HepG2 (cell line): ENCODE measurements at regions not wholly inside any gene's neighbourhood (a gene's known extent, or its start where the extent isn't known, plus 50 kb on each side); places are given as distances from the start of the nearest gene placed in this dataset.

Source experiments
- ATAC-seq: fragments of 200-7000 bp; cut with Tn5 transposase; 3 replicates; pipeline ENCODE4 v1.9.1; 2020; ENCODE audit warnings: mild to moderate bottlenecking, moderate library complexity
- BruUV-seq: library from RNA; stranded (reverse); fragments of 400-500 nt; replicated peaks from 2 replicates; lab custom pipeline; 2021; lab: Mats Ljungman, UMichigan
- CTCF ChIA-PET: fragments of 300-600 bp; formaldehyde crosslinking; extraction: SDS; loops from one replicate; lab custom pipeline; 2021; ENCODE audit warnings: low total read pairs, inconsistent platforms, low intra/inter-chr PET ratio; lab: Yijun Ruan, JAX
- POLR2A ChIA-PET: fragments of 350-600 bp; sonication (Branson Sonifier 250); formaldehyde crosslinking; loops from one replicate; lab custom pipeline; 2020; ENCODE audit warnings: antibody characterized with exemption, inconsistent platforms; lab: Yijun Ruan, JAX
- DNase-seq: peaks from one replicate; pipeline ENCODE4 v3.0.0-alpha.2; 2015; ENCODE audit warnings: low spot score
- FAIRE-seq: peaks from 3 replicates; lab custom pipeline; 2011; peaks lifted over from hg19 to GRCh38; lab: Jason Lieb, UNC
- H2AFZ ChIP-seq: one replicate; pipeline ENCODE4 v1.6.1; 2011; ENCODE audit warnings: low read length, inconsistent platforms
- H3K27ac ChIP-seq: fragments of 300-600 bp; 3 replicates; pipeline ENCODE4 v1.8.0; 2011; ENCODE audit warnings: mixed run types, mild to moderate bottlenecking, mixed read lengths, low read length, inconsistent platforms; ENCODE audit not compliant: insufficient read depth; ENCODE audit errors: extremely low read length
- H3K27me3 ChIP-seq, 2 experiments: fragments of 200-600 bp in 1 of 2; 2 replicates in 1 of 2; 3 replicates in 1 of 2; pipeline versions ENCODE4 v1.6.0 to v1.8.0; 2011; ENCODE audit warnings: low read length in 2 of 2, mild to moderate bottlenecking in 2 of 2, moderate library complexity in 2 of 2, inconsistent platforms in 1 of 2; ENCODE audit not compliant: insufficient read depth in 2 of 2, control insufficient read depth in 1 of 2
- H3K36me3 ChIP-seq, 2 experiments: fragments of 200-600 bp in 1 of 2; replicated peaks in 1 of 2; 2 replicates in 1 of 2; 3 replicates in 1 of 2; pipeline versions ENCODE4 v1.5.1 to v1.8.0; 2011; ENCODE audit warnings: low read length in 2 of 2, inconsistent platforms in 1 of 2; ENCODE audit not compliant: insufficient read depth in 2 of 2, control insufficient read depth in 1 of 2
- H3K4me1 ChIP-seq: 2 replicates; pipeline ENCODE4 v1.5.1; 2012; ENCODE audit warnings: low read length, inconsistent platforms; ENCODE audit not compliant: insufficient read depth
- H3K4me2 ChIP-seq: 2 replicates; pipeline ENCODE4 v1.6.0; 2011; ENCODE audit warnings: low read depth, low read length, inconsistent platforms
- H3K4me3 ChIP-seq, 3 experiments: fragments of 200-600 bp in 1 of 3; sonication (generic), shearing (Covaris generic) in 1 of 3; replicated peaks in 1 of 3; 2 replicates each; pipeline ENCODE4 v1.5.1; 2011 to 2016; ENCODE audit warnings: low read length in 3 of 3, inconsistent platforms in 2 of 3, low read depth in 2 of 3, mild to moderate bottlenecking in 2 of 3, control low read depth in 1 of 3, mixed read lengths in 1 of 3; ENCODE audit not compliant: insufficient read depth in 1 of 3
- H3K79me2 ChIP-seq: one replicate; pipeline ENCODE4 v1.6.1; 2011; ENCODE audit warnings: low read length, inconsistent platforms; ENCODE audit not compliant: insufficient read depth
- H3K9ac ChIP-seq: 2 replicates; pipeline ENCODE4 v1.6.0; 2011; ENCODE audit warnings: mild to moderate bottlenecking, low read depth, low read length, inconsistent platforms; ENCODE audit not compliant: insufficient read depth
- H3K9me3 ChIP-seq: 2 replicates; pipeline ENCODE4 v1.5.1; 2012; ENCODE audit warnings: mild to moderate bottlenecking, low read length
- H4K20me1 ChIP-seq: 2 replicates; pipeline ENCODE4 v1.6.0; 2011; ENCODE audit warnings: inconsistent platforms, mild to moderate bottlenecking, low read length, moderate library complexity; ENCODE audit not compliant: insufficient read depth
- CCDC6 ChIP-seq: sonication (generic); formaldehyde crosslinking; IDR thresholded peaks from 2 replicates; pipeline ENCODE4 v1.8.1; 2022; ENCODE audit warnings: mild to moderate bottlenecking, missing genetic modification reagents, moderate library complexity
- HDAC6 ChIP-seq: fragments of 200-600 bp; sonication (generic); IDR thresholded peaks from 2 replicates; pipeline ENCODE4 v1.7.0; 2017; ENCODE audit warnings: mild to moderate bottlenecking, antibody characterized with exemption, low read length, low read depth
- HNF4G ChIP-seq, 2 experiments: sonication (generic) in 1 of 2; formaldehyde crosslinking in 1 of 2; IDR thresholded peaks; 2 replicates each; pipeline versions ENCODE4 v1.4.0 to v1.6.1; 2011 to 2020; ENCODE audit warnings: borderline replicate concordance in 2 of 2, low read depth in 2 of 2, mild to moderate bottlenecking in 2 of 2, low read length in 1 of 2, missing genetic modification reagents in 1 of 2, moderate library complexity in 1 of 2
- MTA3 ChIP-seq: sonication (generic); formaldehyde crosslinking; IDR thresholded peaks from 2 replicates; pipeline ENCODE4 v1.4.0; 2020; ENCODE audit warnings: missing genetic modification reagents
- NFIB ChIP-seq: sonication (generic); formaldehyde crosslinking; IDR thresholded peaks from 2 replicates; pipeline ENCODE4 v1.9.0; 2021; ENCODE audit warnings: missing genetic modification reagents, mild to moderate bottlenecking, borderline replicate concordance
- NFRKB ChIP-seq: fragments of 450-650 bp; IDR thresholded peaks from 2 replicates; pipeline ENCODE4 v1.6.1; 2017
- PCBP2 ChIP-seq: fragments of 200-400 bp; formaldehyde crosslinking; optimal IDR thresholded peaks from 2 replicates; pipeline ENCODE3; 2018; ENCODE audit warnings: low read length, low read depth; ENCODE audit not compliant: poor library complexity, severe bottlenecking
- POLR2G ChIP-seq: fragments of 200-400 bp; formaldehyde crosslinking; IDR thresholded peaks from 2 replicates; pipeline ENCODE4 v1.6.1; 2018; ENCODE audit warnings: mild to moderate bottlenecking, low read depth, low read length, moderate library complexity
- SMARCC2 ChIP-seq: fragments of 450-650 bp; IDR thresholded peaks from 2 replicates; pipeline ENCODE4 v1.6.1; 2017; ENCODE audit warnings: antibody characterized with exemption, mild to moderate bottlenecking
- SNAPC2 ChIP-seq: sonication (generic); formaldehyde crosslinking; IDR thresholded peaks from 2 replicates; pipeline ENCODE4 v1.8.1; 2022; ENCODE audit warnings: mild to moderate bottlenecking, missing genetic modification reagents
- SUZ12 ChIP-seq: fragments of 150-350 bp; IDR thresholded peaks from 2 replicates; pipeline ENCODE4 v1.6.1; 2014; ENCODE audit warnings: low read depth, low read length
- THAP9 ChIP-seq: sonication (generic); formaldehyde crosslinking; IDR thresholded peaks from 2 replicates; pipeline ENCODE4; 2020; ENCODE audit warnings: missing genetic modification reagents, mild to moderate bottlenecking, borderline replicate concordance
- ZBTB1 ChIP-seq: sonication (generic); formaldehyde crosslinking; IDR thresholded peaks from 2 replicates; pipeline ENCODE4 v1.4.0; 2020; ENCODE audit warnings: missing genetic modification reagents, borderline replicate concordance
- ZIK1 ChIP-seq: sonication (generic); formaldehyde crosslinking; IDR thresholded peaks from 2 replicates; pipeline ENCODE4 v1.5.0; 2020; ENCODE audit warnings: mild to moderate bottlenecking, low read depth, missing genetic modification reagents, borderline replicate concordance
- ZMYM3 ChIP-seq: sonication (generic); formaldehyde crosslinking; IDR thresholded peaks from 2 replicates; pipeline ENCODE4 v1.5.1; 2020; ENCODE audit warnings: mild to moderate bottlenecking, missing genetic modification reagents
- ZNF24 ChIP-seq: fragments of 450-650 bp; IDR thresholded peaks from 2 replicates; pipeline ENCODE4 v1.6.1; 2017; ENCODE audit warnings: antibody characterized with exemption, mild to moderate bottlenecking
- ZNF3 ChIP-seq: IDR thresholded peaks from 2 replicates; pipeline ENCODE4 v1.7.0; 2017; ENCODE audit warnings: inconsistent platforms
- ZNF747 ChIP-seq: sonication (generic); formaldehyde crosslinking; IDR thresholded peaks from 2 replicates; pipeline ENCODE4 v1.8.1; 2023; ENCODE audit warnings: missing genetic modification reagents, mild to moderate bottlenecking, borderline replicate concordance
- ZZZ3 ChIP-seq: sonication (generic); formaldehyde crosslinking; IDR thresholded peaks from 2 replicates; pipeline ENCODE4 v1.4.0; 2020; ENCODE audit warnings: missing genetic modification reagents, mild to moderate bottlenecking, borderline replicate concordance
- WGBS: methylation state at CpG from one replicate; pipeline ENCODE4 v1.1.6; 2017; ENCODE audit warnings: low lambda C conversion rate; 5-methylcytosine and 5-hydroxymethylcytosine counted together
- in situ Hi-C: cut with HindIII; loops from 2 replicates; pipeline ENCODE4 v1.10.0; 2017; ENCODE audit warnings: low pct_unique_long_range_greater_than_20kb; ENCODE audit not compliant: extremely low pct_ligation_motif_present
- intact Hi-C: fragments of 100-400 bp; cut with micrococcal nuclease; formaldehyde crosslinking; loops from one replicate; pipeline ENCODE4 v1.10.0; 2022; ENCODE audit not compliant: unreplicated experiment

- BruUV-seq, result no TSS peak
- H3K9me3 ChIP-seq, result peaks cover 57% of the 10 kb centered on the region
- no peak for FAIRE-seq
These were observed 764.0 kb downstream of the XPNPEP1 start for GRCh38 chr10:109159351-109159750.

More at GRCh38 chr10:109159351-109159750, 764.0 kb downstream of the XPNPEP1 start:
- Histone ChIP-seq H2AFZ (no peak overlapping the region), H4K20me1 (no peaks in the 10 kb centered on the region), H3K4me1 (no peaks in the 10 kb centered on the region), H3K4me3 (no peak overlapping the region), H3K4me2 (no peak overlapping the region), H3K79me2 (no peaks in the 10 kb centered on the region), H3K36me3 (no peaks in the 10 kb centered on the region), H3K9ac (no peak overlapping the region), H3K27me3 (no peaks in the 10 kb centered on the region), H3K27ac (no peak overlapping the region)
- CTCF ChIA-PET, result no interaction called here
- ATAC-seq, result no peak
- POLR2A ChIA-PET, result no interaction called here
- whole genome bisulfite sequencing, result 13% methylated on average over 4 of the region's 4 CpGs
- in situ Hi-C loops (no loop called here), intact Hi-C loops (no loop called here)
- TF ChIP-seq HNF4G (IDR thresholded peaks at IDR 0.05; ENCODE audit: borderline replicate concordance, low read depth, low read length) (no peak), HNF4G (CRISPR knock-in tag; IDR thresholded peaks at IDR 0.05; ENCODE audit: borderline replicate concordance, low read depth) (no peak), POLR2G (no peak), SMARCC2 (no peak), SNAPC2 (no peak), MTA3 (CRISPR knock-in tag) (no peak), PCBP2 (no peak), SUZ12 (no peak), NFIB (CRISPR knock-in tag) (no peak), ZNF3 (CRISPR knock-in tag) (no peak), NFRKB (no peak), ZNF747 (CRISPR knock-in tag) (no peak), ZIK1 (CRISPR knock-in tag) (no peak), ZNF24 (no peak), THAP9 (CRISPR knock-in tag) (no peak), HDAC6 (no peak), ZBTB1 (CRISPR knock-in tag) (no peak), CCDC6 (CRISPR knock-in tag) (no peak), ZZZ3 (no peak), ZMYM3 (CRISPR knock-in tag) (no peak)
- DNase-seq, result no peak
